ENCODE measurements at regions not wholly inside any gene's neighbourhood (a gene's known extent, or its start where the extent isn't known, plus 50 kb on each side); places are given as distances from the start of the nearest gene placed in this dataset.

- H3K27me3 ChIP-seq, result peaks cover 0 to 35% (median 0%) of the 10 kb centered on the region in 4 donors
- H3K27ac ChIP-seq (replicated peaks in 1 of 4), result no peak overlapping the region
- peaks cover 0 to 13% (median 7%) of the 10 kb centered on the region in 4 donors for H3K9me3 ChIP-seq
- DNase-seq (ENCODE audit: extremely low spot score), result no peak
- no peaks in the 10 kb centered on the region for H3K4me1 ChIP-seq
- no peaks in the 10 kb centered on the region for H3K36me3 ChIP-seq
- intact Hi-C loops (cut with DNase I), result loop anchor here (10.0 kb wide), 1 partner anchor 112 kb away; no protein-coding TSS in a partner anchor
- TF ChIP-seq CTCF (IDR thresholded peaks at IDR 0.05), result peak; percentile 32 to 58 (median 41)
- TF ChIP-seq EP300 (IDR thresholded peaks at IDR 0.05), result no peak
- WGBS, result 25% methylated on average over 7 of the region's 8 CpGs
- no peak overlapping the region for H3K4me3 ChIP-seq
Observed at GRCh38 chr17:5706577-5707210, 122.4 kb upstream of the NLRP1 start.

GRCh38 chr17:5707482-5707881 lies 123.2 kb upstream of the NLRP1 start:
- intact Hi-C loops (cut with DNase I), result loop anchor here (10.0 kb wide), 1 partner anchor 113 kb away; no protein-coding TSS in a partner anchor
- no peak overlapping the region for H3K4me3 ChIP-seq
- DNase-seq (ENCODE audit: extremely low spot score), result no peak
- H3K36me3 ChIP-seq, result no peaks in the 10 kb centered on the region
- no peaks in the 10 kb centered on the region for H3K4me1 ChIP-seq
- H3K27ac ChIP-seq (replicated peaks in 1 of 4), result no peak overlapping the region
- peaks cover 0 to 42% (median 0%) of the 10 kb centered on the region in 4 donors for H3K27me3 ChIP-seq
- 90% methylated on average over 5 of the region's 5 CpGs for WGBS
- no peak for TF ChIP-seq POLR2A (IDR thresholded peaks at IDR 0.05; ENCODE audit: low read depth)
- no peak for TF ChIP-seq EP300 (IDR thresholded peaks at IDR 0.05)
- TF ChIP-seq POLR2AphosphoS5 (IDR thresholded peaks at IDR 0.05), result no peak
- no peak for TF ChIP-seq CTCF (IDR thresholded peaks at IDR 0.05)
- peaks cover 0 to 12% (median 6%) of the 10 kb centered on the region in 4 donors for H3K9me3 ChIP-seq

- TF ChIP-seq POLR2AphosphoS5 (IDR thresholded peaks at IDR 0.05), result no peak
- no peak for TF ChIP-seq EP300 (IDR thresholded peaks at IDR 0.05)
- TF ChIP-seq POLR2A (IDR thresholded peaks at IDR 0.05; ENCODE audit: low read depth), result no peak
- TF ChIP-seq CTCF (IDR thresholded peaks at IDR 0.05), result no peak
- H3K9me3 ChIP-seq, result peaks cover 0 to 3% (median 0%) of the 10 kb centered on the region in 4 donors
- no peaks in the 10 kb centered on the region for H3K36me3 ChIP-seq
- intact Hi-C loops (cut with DNase I), result loop anchor here (10.0 kb wide), 1 partner anchor 114 kb away; no protein-coding TSS in a partner anchor
- H3K27ac ChIP-seq (replicated peaks in 1 of 4), result no peak overlapping the region
- no peaks in the 10 kb centered on the region for H3K4me1 ChIP-seq
- no peak for DNase-seq (ENCODE audit: extremely low spot score)
- H3K27me3 ChIP-seq, result peaks cover 0 to 39% (median 0%) of the 10 kb centered on the region in 4 donors
- no peak overlapping the region for H3K4me3 ChIP-seq
Observed at GRCh38 chr17:5708344-5708743, 124.0 kb upstream of the NLRP1 start.

GRCh38 chr17:5711344-5711743 lies 127.0 kb upstream of the NLRP1 start:
- no peak overlapping the region for H3K27ac ChIP-seq (replicated peaks in 1 of 4)
- 52% methylated on average over 8 of the region's 8 CpGs for WGBS
- no peaks in the 10 kb centered on the region for H3K9me3 ChIP-seq
- peaks cover 0 to 43% (median 0%) of the 10 kb centered on the region in 4 donors for H3K27me3 ChIP-seq
- H3K36me3 ChIP-seq, result no peaks in the 10 kb centered on the region
- no peak overlapping the region for H3K4me3 ChIP-seq
- TF ChIP-seq CTCF (IDR thresholded peaks at IDR 0.05), result no peak
- no peak for TF ChIP-seq EP300 (IDR thresholded peaks at IDR 0.05)
- TF ChIP-seq POLR2A (IDR thresholded peaks at IDR 0.05; ENCODE audit: low read depth), result no peak
- no peak for TF ChIP-seq POLR2AphosphoS5 (IDR thresholded peaks at IDR 0.05)
- no peak for DNase-seq (ENCODE audit: extremely low spot score)
- no peaks in the 10 kb centered on the region for H3K4me1 ChIP-seq
- intact Hi-C loops (cut with DNase I), result no loop called here

GRCh38 chr17:5714993-5715392 lies 130.7 kb upstream of the NLRP1 start:
- intact Hi-C loops (cut with DNase I), result no loop called here
- DNase-seq (ENCODE audit: extremely low spot score), result peak; percentile 42
- TF ChIP-seq EP300 (IDR thresholded peaks at IDR 0.05), result no peak
- no peak for TF ChIP-seq POLR2A (IDR thresholded peaks at IDR 0.05; ENCODE audit: low read depth)
- TF ChIP-seq CTCF (IDR thresholded peaks at IDR 0.05), result no peak
- TF ChIP-seq POLR2AphosphoS5 (IDR thresholded peaks at IDR 0.05), result no peak
- Histone ChIP-seq H3K4me3 (no peak overlapping the region), H3K27ac (replicated peaks in 1 of 4) (no peak overlapping the region), H3K4me1 (no peaks in the 10 kb centered on the region), H3K36me3 (no peaks in the 10 kb centered on the region), H3K27me3 (peaks cover 0 to 62% (median 0%) of the 10 kb centered on the region in 4 donors), H3K9me3 (no peaks in the 10 kb centered on the region)
- WGBS, result 89% methylated on average over 9 of the region's 9 CpGs

All from esophagus muscularis mucosa (tissue), 4 donors.